Peyer's patch (tissue), 4 donors: ENCODE measurements at regions not wholly inside any gene's neighbourhood (a gene's known extent, or its start where the extent isn't known, plus 50 kb on each side); places are given as distances from the start of the nearest gene placed in this dataset.

Experiments used
- CTCF ChIP-seq, 6 experiments: fragments of 450-650 bp in 4 of 6; fragments of 200-600 bp in 2 of 6; sonication (generic) in 1 of 6; IDR thresholded peaks; one replicate each; pipeline ENCODE4 v1.5.1; 2017 to 2019; ENCODE audit warnings: antibody characterized with exemption in 6 of 6, mild to moderate bottlenecking in 3 of 6, moderate library complexity in 1 of 6
- POLR2A ChIP-seq, 2 donors: fragments of 450-650 bp; IDR thresholded peaks; one replicate each; pipeline ENCODE4 v1.5.1; 2017; ENCODE audit warnings: antibody characterized with exemption in 2 of 2, mild to moderate bottlenecking in 2 of 2, moderate library complexity in 2 of 2

- TF ChIP-seq CTCF (IDR thresholded peaks at IDR 0.05) = peak in 3 of 6 experiments; percentile 3 to 19 (median 8)
- TF ChIP-seq POLR2A (IDR thresholded peaks at IDR 0.05) = no peak
These were observed 442.6 kb upstream of the IGFBP3 start for GRCh38 chr7:46363688-46364087.
